Hematopoietic multipotent progenitor cell treated with erythropoietin and hydrocortisone succinate and interleukin-3 and kit ligand, for 4 days (in vitro differentiated cells): ENCODE measurements at regions not wholly inside any gene's neighbourhood (a gene's known extent, or its start where the extent isn't known, plus 50 kb on each side); places are given as distances from the start of the nearest gene placed in this dataset.

Experiments used
- DNase-seq: peaks from one replicate; pipeline ENCODE4 v3.0.0-alpha.2; 2015

DNA sequence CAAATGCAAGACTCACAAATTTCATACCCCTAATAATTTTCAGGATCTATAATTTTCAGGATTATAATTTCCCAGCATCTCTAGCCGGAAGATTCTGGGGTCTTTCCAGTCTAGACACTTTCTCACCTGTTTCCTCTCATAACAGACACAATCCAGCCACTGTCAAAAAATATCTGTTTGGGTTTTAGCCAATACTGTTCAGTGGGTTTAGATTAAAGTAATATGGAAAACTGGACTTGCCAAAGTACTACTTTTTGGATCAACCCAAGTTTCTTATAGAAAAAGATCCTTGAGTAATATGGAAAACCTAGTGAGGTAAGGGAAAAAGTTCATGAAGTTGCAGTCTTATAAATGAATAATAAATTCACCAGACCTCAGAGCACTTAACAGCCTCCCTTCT is 62.1 kb upstream of the NEBL start:
- no peak for DNase-seq

DNA sequence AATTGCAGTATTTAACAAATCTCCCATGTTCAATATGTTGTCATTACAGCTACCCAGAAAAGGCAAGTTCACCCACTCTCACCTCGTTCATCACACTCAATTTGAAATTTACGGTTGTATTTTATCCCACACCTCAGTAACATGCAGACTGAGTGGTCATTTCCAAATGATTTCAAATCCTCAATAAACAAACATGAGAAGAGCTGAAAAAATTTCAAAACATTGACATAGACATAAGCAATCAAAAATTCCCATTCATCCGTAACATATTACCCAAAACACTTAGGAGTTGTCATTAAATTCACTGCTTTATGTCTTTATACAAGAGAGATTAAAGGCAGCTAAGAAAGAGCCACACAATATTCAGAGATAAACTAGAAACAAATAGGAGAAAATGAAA is 61.7 kb upstream of the NEBL start:
- no peak for DNase-seq

DNA sequence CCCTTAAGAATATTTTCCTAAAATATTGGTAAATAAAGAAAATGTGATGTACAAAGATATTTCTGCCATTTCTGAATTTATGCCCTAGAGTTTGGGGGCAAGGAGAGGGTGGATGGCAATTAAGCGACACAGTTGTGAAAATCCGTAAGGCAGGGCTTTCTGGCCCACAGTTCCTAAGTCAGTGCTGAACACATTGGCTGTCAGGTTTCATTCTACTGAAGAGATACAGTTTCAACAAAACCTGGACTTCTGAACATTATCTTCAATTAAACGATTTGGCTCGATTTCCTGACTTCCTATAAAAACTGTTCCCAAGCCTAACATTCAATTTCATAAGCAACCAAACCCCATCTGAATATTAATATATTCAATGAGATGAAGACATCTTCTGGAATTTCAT is 61.1 kb upstream of the NEBL start:
- DNase-seq = no peak

DNA sequence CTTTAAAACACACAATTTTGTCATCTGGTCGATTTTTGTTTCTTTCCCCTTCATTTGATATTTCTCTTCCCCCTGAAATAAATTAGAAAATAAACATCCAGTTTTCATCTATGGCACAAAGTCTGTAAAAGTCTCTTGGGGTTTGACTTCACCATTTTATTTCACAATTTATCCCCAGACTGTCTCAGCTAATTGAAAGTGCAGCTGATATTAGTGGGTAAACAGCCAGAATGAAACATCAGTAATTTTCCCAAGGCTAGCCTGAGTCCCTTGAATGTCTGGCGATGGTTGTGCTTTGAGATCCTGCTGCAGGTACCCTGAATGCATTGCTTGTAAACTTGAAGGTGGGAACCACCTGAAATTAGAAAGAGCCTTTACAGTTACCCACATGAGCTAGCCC is 60.6 kb upstream of the NEBL start:
- no peak for DNase-seq

DNA sequence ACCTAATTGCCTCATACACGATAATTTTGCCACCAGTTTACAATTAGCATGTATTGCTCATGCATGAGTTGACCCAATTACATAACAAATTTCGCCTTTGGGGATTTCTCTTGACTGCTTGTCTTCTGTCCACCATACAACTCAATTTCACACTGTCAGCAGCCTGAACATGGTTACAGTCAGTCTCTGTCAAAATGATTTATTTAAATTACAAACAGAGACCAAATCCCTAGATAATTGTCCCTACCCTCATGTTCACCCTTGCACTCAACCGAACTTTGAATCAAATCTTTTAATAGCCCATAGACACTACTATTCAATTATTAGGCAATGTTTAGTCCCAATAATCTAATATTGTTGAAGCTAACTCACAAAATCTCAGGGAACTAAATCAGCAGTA is 59.7 kb upstream of the NEBL start:
- no peak for DNase-seq

DNA sequence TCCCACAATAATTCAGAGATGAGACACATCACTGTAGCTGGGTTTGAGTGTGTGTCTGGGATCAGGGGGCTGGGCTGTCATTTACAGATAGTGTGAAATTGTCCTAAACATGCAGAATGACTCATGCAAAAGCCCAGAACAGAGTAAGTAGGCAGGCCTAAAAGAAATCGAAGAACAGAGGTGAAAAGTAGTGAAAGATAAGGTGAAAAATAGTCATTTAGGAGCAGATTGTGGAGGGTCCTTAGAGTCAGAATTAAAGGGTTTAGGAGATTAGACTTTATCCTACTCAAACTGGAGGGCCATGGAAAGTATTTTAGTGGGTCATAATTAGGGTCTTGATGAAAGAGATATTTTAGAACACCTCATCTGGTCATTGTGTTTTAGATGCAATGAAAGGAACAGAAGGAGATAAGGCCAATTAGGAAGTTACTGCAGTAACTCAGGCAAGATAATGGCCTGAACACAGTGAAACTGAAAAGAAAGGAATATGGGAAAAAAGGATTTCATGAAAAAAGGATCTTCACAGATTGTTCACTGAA is 58.3 kb upstream of the NEBL start:
- DNase-seq = no peak

DNA sequence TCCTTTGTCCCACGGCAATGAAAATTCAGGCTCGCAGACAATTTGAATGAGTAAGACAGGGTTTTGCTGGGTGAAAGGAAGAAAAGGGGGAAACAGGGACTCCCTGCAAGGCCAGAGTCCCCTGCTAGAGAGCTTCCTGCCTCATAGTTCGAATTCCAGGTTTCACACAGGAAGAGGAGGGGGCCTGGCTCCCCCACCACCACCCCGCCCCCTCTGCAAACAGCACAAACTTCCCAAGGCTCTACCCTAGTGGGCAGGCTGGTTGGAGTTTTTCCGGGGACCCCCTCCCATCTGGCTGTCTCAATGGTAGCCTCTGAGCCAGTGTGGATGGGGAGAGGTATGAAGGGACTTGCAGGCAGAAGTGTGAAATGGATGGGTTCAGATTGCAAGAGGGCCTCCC is 57.4 kb upstream of the NEBL start:
- DNase-seq = no peak

DNA sequence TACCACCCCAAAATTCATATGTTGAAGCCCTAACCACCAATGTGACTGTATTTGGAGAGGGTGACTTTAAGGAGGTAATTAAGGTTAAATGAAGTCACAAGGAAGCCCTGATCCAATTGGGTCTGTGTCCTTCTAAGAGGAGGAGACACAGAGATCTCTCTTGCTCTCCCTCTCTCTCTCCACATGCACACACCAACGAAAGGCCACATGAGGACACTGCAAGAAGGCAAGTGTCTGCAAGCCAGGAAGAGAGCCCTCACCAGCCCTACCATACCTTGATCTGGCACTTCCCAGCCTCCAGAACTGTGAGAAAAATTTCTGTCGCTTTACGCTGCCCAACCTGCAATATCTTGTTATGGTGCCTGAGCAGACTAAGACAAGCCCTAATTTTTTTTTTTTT is 56.0 kb upstream of the NEBL start:
- no peak for DNase-seq

DNA sequence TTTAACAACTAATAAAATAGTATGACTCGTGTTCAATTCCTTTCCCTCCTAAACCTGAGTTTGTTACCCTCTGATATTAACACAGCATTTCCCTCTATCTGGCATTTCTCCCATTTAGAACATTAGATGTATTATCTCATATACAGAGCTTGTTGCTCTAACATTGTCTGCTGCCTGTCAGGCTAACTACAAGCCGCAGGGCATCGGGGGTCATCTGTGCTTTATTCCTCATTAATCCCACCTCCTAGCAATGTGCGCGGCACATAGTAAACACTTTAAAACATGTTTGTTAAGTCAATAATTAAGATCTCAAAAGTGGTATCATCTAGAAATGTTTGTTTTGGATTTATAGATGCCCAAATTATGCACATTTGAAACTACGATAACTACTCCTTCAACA is 52.9 kb upstream of the NEBL start:
- DNase-seq = no peak

DNA sequence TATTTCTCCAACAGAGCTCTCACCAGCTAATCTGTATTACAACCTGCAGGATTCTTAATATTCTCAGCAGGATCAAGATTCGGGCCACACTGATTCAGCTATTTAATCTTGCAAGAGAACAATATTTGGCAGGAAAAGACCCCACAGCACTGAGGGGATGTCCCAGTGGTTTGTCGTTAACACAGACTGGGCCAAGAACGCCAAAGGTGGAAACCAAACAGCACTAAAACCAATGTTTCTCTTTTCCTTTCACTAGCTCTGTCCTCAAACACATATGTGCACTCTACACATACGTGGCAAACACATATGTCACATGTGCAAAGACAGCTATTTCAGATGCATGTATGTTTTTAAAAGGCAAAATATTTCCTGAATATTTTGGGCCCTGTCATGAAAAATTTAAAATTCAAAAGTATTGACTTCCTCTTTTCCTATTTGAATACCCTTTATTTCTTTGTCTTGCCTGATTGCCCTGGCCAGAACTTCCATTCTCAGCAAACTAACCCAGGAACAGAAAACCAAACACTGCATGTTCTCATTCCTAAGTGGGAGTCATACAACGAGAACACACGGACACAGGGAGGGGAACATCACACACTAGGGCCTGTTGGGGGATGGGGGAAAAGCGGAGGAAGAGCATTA is 51.7 kb upstream of the NEBL start:
- no peak for DNase-seq
